Psoas muscle (tissue), 7 donors: ENCODE measurements at regions not wholly inside any gene's neighbourhood (a gene's known extent, or its start where the extent isn't known, plus 50 kb on each side); places are given as distances from the start of the nearest gene placed in this dataset.

Source experiments
- ATAC-seq, 4 donors: fragments of 200-7000 bp; cut with Tn5 transposase; one replicate each; pipeline ENCODE4 v1.9.1; 2020; ENCODE audit warnings: moderate library complexity in 3 of 4, mild to moderate bottlenecking in 2 of 4
- DNase-seq, 2 donors: peaks; one replicate each; pipeline ENCODE4 v3.0.0-alpha.2; 2020
- H3K27ac ChIP-seq: fragments of 200-600 bp; one replicate; pipeline ENCODE4 v1.8.0; 2022
- H3K27me3 ChIP-seq, 3 donors: fragments of 200-600 bp in 1 of 3; one replicate each; pipeline versions ENCODE4 v1.6.1 to v1.8.0; 2013 to 2022; ENCODE audit warnings: low read length in 2 of 3, mild to moderate bottlenecking in 2 of 3, moderate library complexity in 1 of 3; ENCODE audit not compliant: insufficient read depth in 3 of 3
- H3K36me3 ChIP-seq, 2 donors: fragments of 200-600 bp in 1 of 2; one replicate each; pipeline versions ENCODE4 v1.6.1 to v1.8.0; 2013 to 2022; ENCODE audit warnings: low read depth in 1 of 2, mild to moderate bottlenecking in 1 of 2, moderate library complexity in 1 of 2; ENCODE audit not compliant: insufficient read depth in 1 of 2
- H3K4me1 ChIP-seq: fragments of 200-600 bp; one replicate; pipeline ENCODE4 v1.8.0; 2022
- H3K4me3 ChIP-seq: fragments of 200-600 bp; one replicate; pipeline ENCODE4 v1.8.0; 2022; ENCODE audit warnings: mild to moderate bottlenecking
- H3K9me3 ChIP-seq: fragments of 200-600 bp; one replicate; pipeline ENCODE4 v1.8.0; 2022
- WGBS, 3 donors: extraction: QIAGEN DNeasy Blood & Tissue Kit; methylation state at CpG; one replicate each; pipeline versions ENCODE4 v1.1.6 to v1.1.7; 2013; 5-methylcytosine and 5-hydroxymethylcytosine counted together
- intact Hi-C, 2 donors: fragments of 100-400 bp; cut with DNase I; formaldehyde crosslinking; loops; one replicate each; pipeline versions ENCODE4 v1.11.0 to v1.14.2; 2022
- TF ChIP-seq, protein P1 (sequence below): fragments of 200-600 bp; IDR thresholded peaks from one replicate; pipeline ENCODE4 v1.8.0; 2022; ENCODE audit warnings: antibody characterized with exemption
- donor health status: healthy with polysubstance abuse.
- donor health status: DM: no; HTN: no; CAD: no; lungs with moderate emphysema.
- donor health status: Bipolar disorder and iron deficiency.
- donor health status: healthy.
- donor health status: DM: yes; HTN: yes; CAD: no.
- donor health status: DM: no; HTN: no; CAD: no.
- donor health status: DM: yes; HTN: yes; CAD: no.

DNA sequence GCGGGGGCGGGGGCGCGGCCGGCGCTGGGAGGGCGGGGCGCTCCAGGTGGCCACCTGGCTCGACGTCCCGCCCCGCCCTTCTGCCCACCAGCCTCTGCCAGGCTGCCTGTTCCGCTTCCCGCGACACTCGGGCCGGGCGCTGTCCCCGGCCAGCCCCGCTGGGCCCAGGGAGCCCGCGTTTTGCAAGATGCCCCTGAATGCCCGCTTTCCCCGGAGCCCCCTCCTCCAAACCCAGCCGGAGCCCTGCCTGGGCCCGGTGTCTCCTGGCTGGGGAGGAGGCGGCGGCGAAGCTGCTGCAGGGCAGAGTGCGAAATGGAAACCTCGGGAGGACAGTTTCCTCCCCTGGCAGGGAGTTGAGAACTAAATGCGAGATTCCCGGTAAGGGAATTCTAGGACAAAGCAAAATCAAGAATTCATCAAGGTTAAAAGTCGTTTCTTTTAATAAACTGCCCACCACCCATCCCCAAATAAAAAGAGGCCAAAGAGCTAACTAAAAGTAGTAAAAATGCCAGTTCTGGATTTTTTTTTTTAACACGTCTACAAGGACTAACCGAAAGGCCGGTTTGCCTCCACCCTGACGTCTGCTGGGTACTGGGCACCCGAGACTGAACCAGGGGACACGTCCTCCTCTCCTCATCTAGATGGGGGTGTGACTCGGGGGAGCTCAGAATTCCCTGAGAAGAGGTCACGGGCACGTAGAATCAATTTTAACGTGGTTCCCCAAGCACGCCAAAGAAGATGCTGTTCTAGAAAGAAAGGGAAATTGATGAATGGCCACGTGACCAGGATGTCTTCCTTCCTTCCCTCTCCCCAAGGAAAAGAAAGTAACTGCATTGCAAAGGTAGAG is 200.4 kb upstream of the NFE2L3 start:
- no peak for DNase-seq
- no peaks in the 10 kb centered on the region for H3K27me3 ChIP-seq
- intact Hi-C loops, result loop anchor here in 1 of 2 donors (5.0 kb wide), 1 partner anchor 59 kb away; no protein-coding TSS in a partner anchor
- TF ChIP-seq, protein P1, sequence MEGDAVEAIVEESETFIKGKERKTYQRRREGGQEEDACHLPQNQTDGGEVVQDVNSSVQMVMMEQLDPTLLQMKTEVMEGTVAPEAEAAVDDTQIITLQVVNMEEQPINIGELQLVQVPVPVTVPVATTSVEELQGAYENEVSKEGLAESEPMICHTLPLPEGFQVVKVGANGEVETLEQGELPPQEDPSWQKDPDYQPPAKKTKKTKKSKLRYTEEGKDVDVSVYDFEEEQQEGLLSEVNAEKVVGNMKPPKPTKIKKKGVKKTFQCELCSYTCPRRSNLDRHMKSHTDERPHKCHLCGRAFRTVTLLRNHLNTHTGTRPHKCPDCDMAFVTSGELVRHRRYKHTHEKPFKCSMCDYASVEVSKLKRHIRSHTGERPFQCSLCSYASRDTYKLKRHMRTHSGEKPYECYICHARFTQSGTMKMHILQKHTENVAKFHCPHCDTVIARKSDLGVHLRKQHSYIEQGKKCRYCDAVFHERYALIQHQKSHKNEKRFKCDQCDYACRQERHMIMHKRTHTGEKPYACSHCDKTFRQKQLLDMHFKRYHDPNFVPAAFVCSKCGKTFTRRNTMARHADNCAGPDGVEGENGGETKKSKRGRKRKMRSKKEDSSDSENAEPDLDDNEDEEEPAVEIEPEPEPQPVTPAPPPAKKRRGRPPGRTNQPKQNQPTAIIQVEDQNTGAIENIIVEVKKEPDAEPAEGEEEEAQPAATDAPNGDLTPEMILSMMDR, result no peak
- WGBS, 3 donors, result 5 to 12% (median 9%) methylated on average over 30 to 46 of the region's 46 CpGs
- H3K27ac ChIP-seq, result peak overlapping the region; percentile 66
- no peaks in the 10 kb centered on the region for H3K36me3 ChIP-seq
- H3K4me1 ChIP-seq, result no peaks in the 10 kb centered on the region
- peak overlapping the region; percentile 69 for H3K4me3 ChIP-seq
- no peaks in the 10 kb centered on the region for H3K9me3 ChIP-seq
- ATAC-seq, result peak in 1 of 4 donors; percentile 39

DNA sequence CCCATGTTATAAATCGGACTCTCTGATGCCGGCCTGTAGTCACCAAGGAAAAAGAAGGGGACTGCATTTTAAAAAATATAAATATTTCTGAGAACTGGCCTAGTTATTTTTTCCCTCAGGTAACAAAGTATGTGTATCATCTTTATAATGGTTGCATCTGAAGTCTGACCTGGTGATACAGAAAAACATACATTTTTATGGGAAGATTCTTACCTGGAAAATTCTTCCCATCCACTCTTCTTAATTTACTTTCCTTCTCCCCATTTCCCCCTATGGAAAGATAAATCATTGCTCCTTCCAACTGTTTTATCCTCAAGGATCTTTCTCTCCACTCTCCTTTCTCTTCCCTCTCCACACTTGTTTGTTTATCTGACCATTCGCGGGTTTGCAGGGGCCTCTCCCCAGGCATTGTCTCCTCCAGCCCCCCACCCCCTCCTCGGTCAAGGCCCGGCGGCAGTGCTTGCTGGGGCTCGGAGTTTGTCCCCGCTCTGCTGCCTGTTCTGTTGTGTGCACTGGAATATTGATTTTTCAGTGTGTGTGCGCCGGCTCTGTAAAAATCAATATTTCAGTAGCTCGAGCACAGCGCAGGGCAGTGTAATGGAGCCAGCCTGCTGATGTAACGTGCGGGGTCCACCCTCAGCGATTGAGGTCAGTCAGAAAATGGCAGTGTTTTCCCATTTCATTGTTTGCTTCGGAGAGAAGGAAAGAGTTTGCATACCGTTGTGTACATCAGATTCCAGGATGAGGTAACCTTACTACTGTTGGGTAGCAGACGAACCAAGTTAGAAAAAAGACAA is 199.5 kb upstream of the NFE2L3 start:
- DNase-seq (no peak), ATAC-seq (no peak)
- H3K4me1 ChIP-seq, result no peaks in the 10 kb centered on the region
- H3K27me3 ChIP-seq, result no peaks in the 10 kb centered on the region
- intact Hi-C loops, result loop anchor here in 1 of 2 donors (5.0 kb wide), 1 partner anchor 60 kb away; no protein-coding TSS in a partner anchor
- no peaks in the 10 kb centered on the region for H3K36me3 ChIP-seq
- H3K9me3 ChIP-seq, result no peaks in the 10 kb centered on the region
- no peak overlapping the region for H3K27ac ChIP-seq
- WGBS, 3 donors, result 75 to 77% (median 76%) methylated on average over 19 of the region's 19 CpGs
- TF ChIP-seq, protein P1, result no peak
- peak overlapping the region; percentile 69 for H3K4me3 ChIP-seq

DNA sequence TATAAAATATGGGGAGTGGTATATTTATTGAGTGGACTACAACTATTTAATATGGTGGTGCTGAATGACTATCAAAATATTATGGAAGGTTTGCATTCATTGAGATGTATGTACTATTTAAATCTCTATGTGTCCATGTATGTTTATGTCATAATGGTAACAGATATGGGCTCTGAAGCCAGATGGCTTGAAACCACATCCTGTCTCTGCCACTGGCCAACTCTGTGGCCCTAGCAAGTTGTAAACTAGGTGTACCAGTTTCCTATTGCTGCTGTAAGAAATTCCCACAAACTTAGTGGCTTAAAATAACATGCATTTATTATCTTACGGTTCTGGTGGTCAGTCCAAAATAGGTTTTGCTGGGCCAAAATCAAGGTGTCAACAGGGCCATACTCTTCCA is 198.1 kb upstream of the NFE2L3 start:
- no peaks in the 10 kb centered on the region for H3K9me3 ChIP-seq
- H3K36me3 ChIP-seq, result no peaks in the 10 kb centered on the region
- TF ChIP-seq, protein P1, result no peak
- no peaks in the 10 kb centered on the region for H3K4me1 ChIP-seq
- ATAC-seq (no peak), DNase-seq (no peak)
- no peak overlapping the region for H3K4me3 ChIP-seq
- no peaks in the 10 kb centered on the region for H3K27me3 ChIP-seq
- H3K27ac ChIP-seq, result no peak overlapping the region
- 72 to 100% (median 96%) methylated on average over 1 of the region's 1 CpG for WGBS, 3 donors
- intact Hi-C loops, result loop anchor here in 1 of 2 donors (5.0 kb wide), 1 partner anchor 62 kb away; no protein-coding TSS in a partner anchor

DNA sequence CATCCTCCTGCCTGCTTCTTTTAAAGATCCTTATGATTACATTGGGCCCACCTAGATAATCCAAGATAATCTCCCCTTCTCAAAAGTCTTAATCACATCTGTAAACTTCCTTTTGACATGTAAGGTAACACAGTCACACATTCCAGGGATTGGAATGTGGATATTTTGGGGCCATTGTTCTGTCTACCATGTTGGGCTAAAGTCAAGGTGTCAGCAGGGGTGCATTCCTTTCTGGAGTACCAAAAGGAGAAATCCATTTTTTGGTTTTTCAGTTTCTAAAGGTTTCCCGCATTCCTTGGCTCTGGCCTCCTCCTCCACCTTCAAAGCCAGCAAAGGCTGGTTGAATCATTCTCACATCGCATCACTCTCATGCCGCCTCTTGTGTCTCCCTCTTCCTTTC is 197.6 kb upstream of the NFE2L3 start:
- Histone ChIP-seq H3K4me1 (no peaks in the 10 kb centered on the region), H3K27ac (no peak overlapping the region), H3K36me3 (no peaks in the 10 kb centered on the region), H3K4me3 (no peak overlapping the region), H3K27me3 (no peaks in the 10 kb centered on the region), H3K9me3 (no peaks in the 10 kb centered on the region)
- DNase-seq (no peak), ATAC-seq (no peak)
- intact Hi-C loops, result loop anchor here in 1 of 2 donors (5.0 kb wide), 1 partner anchor 62 kb away; no protein-coding TSS in a partner anchor
- WGBS, 3 donors, result 98 to 100% (median 98%) methylated on average over 3 of the region's 3 CpGs
- TF ChIP-seq, protein P1, result no peak
